ENCODE measurements at regions not wholly inside any gene's neighbourhood (a gene's known extent, or its start where the extent isn't known, plus 50 kb on each side); places are given as distances from the start of the nearest gene placed in this dataset.
"Not testable (repeated sequence)": the region's sequence is repeated elsewhere in the genome, so short reads cannot be mapped to it uniquely, and the experiment has no call there.

- DNase-seq (ENCODE audit: low read depth): peak; percentile 71
Measured at GRCh38 chr3:125822175-125822574, 146.8 kb upstream of the ROPN1B start.

- not testable (repeated sequence) for DNase-seq (ENCODE audit: low read depth)
Measured at GRCh38 chr3:125831005-125831750, 137.8 kb upstream of the ROPN1B start.

- DNase-seq (ENCODE audit: low read depth): not testable (repeated sequence)
Measured at GRCh38 chr3:125835562-125835961, 133.4 kb upstream of the ROPN1B start.

- not testable (repeated sequence) for DNase-seq (ENCODE audit: low read depth)
Measured at GRCh38 chr3:125836011-125836551, 132.9 kb upstream of the ROPN1B start.

DNA sequence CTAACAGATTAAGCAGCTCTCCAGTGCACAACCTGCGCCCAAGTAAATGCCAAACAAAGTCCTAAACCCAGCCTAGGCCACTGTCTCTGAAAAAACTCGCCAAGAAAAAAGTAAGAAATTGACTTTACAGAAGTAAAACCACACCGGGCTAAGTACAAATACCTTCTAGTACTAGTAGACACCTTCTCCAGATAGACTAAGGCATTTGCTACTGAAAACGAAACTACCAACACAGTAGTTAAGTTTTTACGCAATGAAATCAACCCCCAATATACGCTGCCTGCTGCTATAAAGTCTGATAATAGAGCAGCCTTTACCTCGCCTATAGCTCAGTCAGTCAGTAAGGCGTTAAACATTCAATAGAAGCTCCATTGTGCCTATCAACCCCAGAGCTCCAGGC lies 132.2 kb upstream of the ROPN1B start:
- not testable (repeated sequence) for DNase-seq (ENCODE audit: low read depth)

- not testable (repeated sequence) for DNase-seq (ENCODE audit: low read depth)
Measured at GRCh38 chr3:125838857-125839256, 130.1 kb upstream of the ROPN1B start.

DNA sequence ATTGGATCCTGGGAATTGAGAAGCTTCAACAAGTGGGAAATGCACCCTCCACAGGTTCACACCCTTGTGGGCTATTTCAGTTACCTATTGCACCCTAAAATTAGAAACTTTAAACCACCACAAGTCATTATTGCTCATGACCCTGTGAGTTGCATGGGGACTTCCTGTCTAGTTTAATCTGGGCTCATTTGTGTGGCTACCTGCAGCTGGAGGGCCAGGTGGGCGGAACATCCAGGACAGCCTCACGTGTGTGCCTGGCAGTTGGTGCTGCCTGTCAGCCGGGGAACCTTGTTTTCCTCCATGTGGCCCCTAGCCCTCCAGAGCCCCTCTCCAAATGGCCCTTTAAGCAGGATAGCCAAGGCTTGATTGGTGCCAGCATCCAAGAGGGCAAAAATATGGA lies 128.5 kb upstream of the ROPN1B start:
- DNase-seq (ENCODE audit: low read depth): not testable (repeated sequence)

- DNase-seq (ENCODE audit: low read depth): not testable (repeated sequence)
Measured at GRCh38 chr3:125847966-125848365, 121.0 kb upstream of the ROPN1B start.

GRCh38 chr3:125855006-125855405 lies 114.0 kb upstream of the ROPN1B start:
- DNase-seq (ENCODE audit: low read depth): not testable (repeated sequence)

- DNase-seq (ENCODE audit: low read depth): not testable (repeated sequence)
Measured at GRCh38 chr3:125860547-125860946, 108.4 kb upstream of the ROPN1B start.

- not testable (repeated sequence) for DNase-seq (ENCODE audit: low read depth)
Measured at GRCh38 chr3:125862841-125863254, 106.1 kb upstream of the ROPN1B start.

GRCh38 chr3:125864532-125864931 lies 104.4 kb upstream of the ROPN1B start:
- not testable (repeated sequence) for DNase-seq (ENCODE audit: low read depth)

GRCh38 chr3:125886006-125886405 lies 83.0 kb upstream of the ROPN1B start:
- peak; percentile 7 for DNase-seq (ENCODE audit: low read depth)

DNA sequence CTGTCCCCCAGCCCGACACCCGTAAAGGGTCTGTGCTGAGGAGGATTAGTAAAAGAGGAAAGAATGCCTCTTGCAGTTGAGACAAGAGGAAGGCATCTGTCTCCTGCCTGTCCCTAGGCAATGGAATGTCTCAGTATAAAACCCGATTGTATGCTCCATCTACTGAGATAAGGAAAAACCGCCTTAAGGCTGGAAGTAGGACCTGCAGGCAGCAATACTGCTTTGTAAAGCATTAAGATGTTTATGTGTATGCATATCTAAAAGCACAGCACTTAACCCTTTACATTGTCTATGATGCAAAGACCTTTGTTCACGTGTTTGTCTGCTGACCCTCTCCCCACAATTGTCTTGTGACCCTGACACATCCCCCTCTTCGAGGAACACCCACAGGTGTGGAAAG lies 69.8 kb upstream of the ROPN1B start:
- DNase-seq (ENCODE audit: low read depth): not testable (repeated sequence)

DNA sequence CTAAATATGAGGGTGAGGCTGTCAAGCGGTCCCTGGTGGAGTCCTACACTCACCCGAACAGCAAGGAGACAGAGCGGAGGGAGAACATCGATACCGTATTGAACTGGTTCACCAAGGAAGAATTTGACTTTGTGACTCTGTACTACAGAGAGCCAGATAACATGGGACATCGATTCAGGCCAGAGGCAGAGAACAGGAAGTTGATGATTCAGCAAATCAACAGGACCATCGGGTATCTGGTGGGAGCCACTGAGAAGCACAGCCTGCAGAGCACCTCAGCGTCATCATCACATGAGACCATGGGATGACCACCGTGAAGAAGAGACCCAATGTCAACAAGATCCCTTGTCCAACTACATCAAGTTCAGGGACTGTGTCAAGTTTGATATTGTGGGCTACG lies 67.5 kb upstream of the ROPN1B start:
- not testable (repeated sequence) for DNase-seq (ENCODE audit: low read depth)

DNA sequence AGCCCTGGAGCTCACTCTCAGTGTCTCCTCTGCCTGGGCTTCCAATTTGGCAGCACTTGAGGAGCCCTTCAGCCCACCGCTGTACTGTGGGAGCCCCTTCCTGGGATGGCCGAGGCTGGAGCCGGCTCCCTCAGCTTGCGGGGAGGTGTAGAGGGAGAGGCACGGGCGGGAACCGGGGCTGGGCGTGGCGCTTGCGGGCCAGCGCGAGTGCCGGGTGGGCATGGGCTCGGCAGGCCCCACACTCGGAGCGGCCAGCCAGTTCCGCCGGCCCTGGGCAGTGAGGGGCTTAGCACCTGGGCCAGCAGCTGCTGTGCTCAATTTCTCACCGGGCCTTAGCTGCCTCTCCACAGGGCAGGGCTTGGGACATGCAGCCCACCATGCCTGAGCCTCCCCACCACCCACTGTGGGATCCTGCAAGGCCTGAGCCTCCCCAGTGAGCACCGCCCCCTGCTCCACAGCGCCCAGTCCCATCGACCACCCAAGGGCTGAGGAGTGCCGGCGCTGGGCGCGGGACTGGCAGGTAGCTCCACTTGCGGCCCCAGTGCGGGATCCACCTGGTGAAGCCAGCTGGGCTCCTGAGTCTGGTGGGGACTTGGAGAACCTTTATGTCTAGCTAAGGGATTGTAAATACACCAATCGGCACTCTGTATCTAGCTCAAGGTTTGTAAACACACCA lies 65.1 kb upstream of the ROPN1B start:
- DNase-seq (ENCODE audit: low read depth): not testable (repeated sequence)

DNA sequence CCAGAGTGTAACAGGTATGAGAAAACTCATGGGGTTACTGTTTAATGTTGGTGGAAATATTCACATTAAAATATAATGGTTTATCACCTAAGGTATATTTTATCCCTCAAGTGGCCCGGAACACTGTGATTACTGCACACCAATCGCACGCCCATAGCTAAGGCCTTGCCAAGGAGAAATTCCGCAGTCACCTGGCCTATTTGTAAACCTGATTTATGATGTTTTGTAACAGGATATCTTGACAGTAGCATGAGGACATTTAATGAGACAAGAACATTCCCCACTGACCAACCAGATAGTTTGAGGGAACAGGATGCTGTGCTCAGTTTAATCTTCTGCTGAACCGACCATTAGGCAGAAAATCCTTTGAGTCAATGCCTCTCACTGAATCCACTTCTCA lies 61.7 kb upstream of the ROPN1B start:
- DNase-seq (ENCODE audit: low read depth): not testable (repeated sequence)

GRCh38 chr3:125910851-125911250 lies 58.1 kb upstream of the ROPN1B start:
- DNase-seq (ENCODE audit: low read depth): not testable (repeated sequence)

- not testable (repeated sequence) for DNase-seq (ENCODE audit: low read depth)
Measured at GRCh38 chr3:125914608-125915436, 54.2 kb upstream of the ROPN1B start.

GRCh38 chr3:125915437-125915787 lies 53.6 kb upstream of the ROPN1B start:
- not testable (repeated sequence) for DNase-seq (ENCODE audit: low read depth)

DNA sequence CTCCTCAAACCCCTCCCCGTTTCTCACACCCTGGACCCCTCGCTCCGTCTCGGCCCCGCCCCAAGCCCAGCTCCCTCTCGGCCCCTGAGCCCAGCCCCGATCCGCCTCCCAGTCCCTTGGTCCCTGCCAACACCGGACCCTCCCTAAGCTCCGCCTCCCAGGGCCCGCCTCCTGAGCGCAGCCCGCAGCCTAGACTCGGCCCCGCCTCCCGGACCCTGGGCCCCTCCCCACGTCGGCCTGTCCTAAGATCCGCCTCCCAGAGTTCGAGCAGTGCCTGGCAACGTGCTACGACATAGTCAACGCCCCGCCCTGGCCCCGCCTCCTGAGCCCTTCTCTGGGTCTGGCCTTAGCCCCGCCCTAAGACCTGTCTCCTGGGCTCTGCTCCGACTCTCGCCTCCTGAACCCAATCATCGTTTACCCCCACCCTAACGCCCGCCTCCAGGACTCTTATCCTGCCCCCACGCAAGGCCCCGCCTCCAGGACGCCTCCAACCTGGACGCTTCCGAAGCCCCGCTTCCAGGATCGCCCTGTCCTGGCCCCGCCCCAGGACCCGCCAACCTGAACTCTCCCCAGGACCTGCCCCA lies 53.1 kb upstream of the ROPN1B start:
- peak; percentile 93 for DNase-seq (ENCODE audit: low read depth)
